Kidney epithelial cell (primary cell): ENCODE measurements at regions not wholly inside any gene's neighbourhood (a gene's known extent, or its start where the extent isn't known, plus 50 kb on each side); places are given as distances from the start of the nearest gene placed in this dataset.

ENCODE experiments used
- DNase-seq: peaks from one replicate; pipeline ENCODE4 v3.0.0-alpha.2; 2010; ENCODE audit warnings: low read depth
- H3K27me3 ChIP-seq: 2 replicates; pipeline ENCODE4 v1.6.0; 2011; ENCODE audit warnings: low read length; ENCODE audit not compliant: control insufficient read depth, insufficient read depth
- H3K36me3 ChIP-seq: 2 replicates; pipeline ENCODE4 v1.5.1; 2011; ENCODE audit warnings: low read length; ENCODE audit not compliant: control insufficient read depth, insufficient read depth
- H3K4me3 ChIP-seq: 2 replicates; pipeline ENCODE4 v1.5.1; 2011; ENCODE audit warnings: low read depth, mild to moderate bottlenecking, control low read depth, low read length
- CTCF ChIP-seq: IDR thresholded peaks from 2 replicates; pipeline ENCODE4 v1.5.1; 2011; ENCODE audit warnings: mild to moderate bottlenecking, moderate library complexity, low read length, control low read depth, inconsistent platforms; ENCODE audit not compliant: insufficient read depth, poor library complexity, severe bottlenecking

DNA sequence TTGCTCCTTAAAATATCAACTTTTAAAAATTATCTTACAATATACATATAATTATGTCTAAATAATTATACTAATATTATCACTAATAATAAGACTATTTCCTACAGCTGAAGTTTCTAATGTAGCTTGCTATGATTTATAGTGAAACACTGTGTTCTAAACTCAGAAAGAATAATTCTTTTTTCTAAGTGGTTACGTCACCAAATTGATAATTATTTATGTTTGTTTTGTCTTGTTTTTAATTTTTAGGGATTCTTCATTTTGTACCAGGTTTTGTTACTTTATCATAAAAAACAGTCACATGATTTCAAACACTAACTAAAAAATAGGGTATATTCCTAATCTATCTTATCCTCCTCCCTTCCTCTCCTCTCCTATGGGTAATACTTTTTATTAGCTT, 662.1 kb downstream of the FRK start:
- no peak for TF ChIP-seq CTCF
- no peaks in the 10 kb centered on the region for H3K27me3 ChIP-seq
- no peak overlapping the region for H3K4me3 ChIP-seq
- H3K36me3 ChIP-seq: no peaks in the 10 kb centered on the region
- no peak for DNase-seq

- no peak overlapping the region for H3K4me3 ChIP-seq
- TF ChIP-seq CTCF: no peak
- H3K36me3 ChIP-seq: no peaks in the 10 kb centered on the region
- no peak for DNase-seq
- H3K27me3 ChIP-seq: no peaks in the 10 kb centered on the region
These were observed 664.4 kb downstream of the FRK start for GRCh38 chr6:115396112-115396906.

- no peak for DNase-seq
- TF ChIP-seq CTCF: no peak
- H3K27me3 ChIP-seq: no peaks in the 10 kb centered on the region
- H3K4me3 ChIP-seq: no peak overlapping the region
- no peaks in the 10 kb centered on the region for H3K36me3 ChIP-seq
These were observed 666.9 kb downstream of the FRK start for GRCh38 chr6:115393821-115394220.

- no peak overlapping the region for H3K4me3 ChIP-seq
- no peak for DNase-seq
- no peaks in the 10 kb centered on the region for H3K36me3 ChIP-seq
- no peak for TF ChIP-seq CTCF
- H3K27me3 ChIP-seq: no peaks in the 10 kb centered on the region
These were observed 690.5 kb downstream of the FRK start for GRCh38 chr6:115370202-115370601.

DNA sequence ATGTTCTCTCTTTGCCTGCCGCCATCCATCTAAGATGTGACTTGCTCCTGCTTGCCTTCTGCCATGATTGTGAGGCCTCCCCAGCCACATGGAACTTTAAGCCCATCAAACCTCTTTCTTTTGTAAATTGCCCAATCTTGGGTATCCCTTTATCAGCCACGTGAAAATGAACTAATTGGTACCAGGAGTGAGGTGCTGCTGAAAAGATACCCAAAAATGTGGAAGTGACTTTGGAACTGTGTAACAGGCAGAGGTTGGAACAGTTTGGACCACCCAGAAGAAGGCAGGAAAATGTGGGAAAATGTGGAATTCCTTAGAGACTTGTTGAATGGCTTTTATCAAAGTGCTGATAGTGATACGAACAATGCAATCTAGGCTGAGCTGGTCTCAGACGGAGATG, 694.9 kb downstream of the FRK start:
- TF ChIP-seq CTCF: no peak
- no peak for DNase-seq
- H3K27me3 ChIP-seq: no peaks in the 10 kb centered on the region
- no peak overlapping the region for H3K4me3 ChIP-seq
- no peaks in the 10 kb centered on the region for H3K36me3 ChIP-seq

DNA sequence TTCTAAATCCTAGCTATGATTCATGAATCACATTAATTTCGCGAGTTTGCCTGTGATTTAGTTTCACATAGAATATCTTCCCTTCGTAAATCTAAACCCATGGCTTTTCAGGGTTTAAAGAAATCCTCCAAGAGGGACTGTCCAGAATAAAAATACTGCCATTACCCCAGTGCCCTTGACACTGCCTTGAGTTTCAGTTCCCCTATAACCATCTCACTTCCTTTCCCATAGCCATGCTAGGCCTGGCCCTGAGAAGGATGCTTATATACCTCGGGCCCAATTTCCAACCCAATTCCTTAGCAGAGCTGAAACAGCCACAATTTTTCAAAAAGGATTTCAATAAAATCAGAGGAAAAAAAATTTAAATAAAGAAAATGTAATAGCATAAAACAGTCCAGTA, 697.3 kb downstream of the FRK start:
- H3K27me3 ChIP-seq: no peaks in the 10 kb centered on the region
- no peak overlapping the region for H3K4me3 ChIP-seq
- no peaks in the 10 kb centered on the region for H3K36me3 ChIP-seq
- no peak for DNase-seq
- TF ChIP-seq CTCF: no peak
